HEK293 (cell line): ENCODE measurements at regions not wholly inside any gene's neighbourhood (a gene's known extent, or its start where the extent isn't known, plus 50 kb on each side); places are given as distances from the start of the nearest gene placed in this dataset.

Experiments
- GLI4 ChIP-seq: fragments of 450-650 bp; formaldehyde crosslinking; IDR thresholded peaks from 2 replicates; pipeline ENCODE4 v1.5.1; 2016; ENCODE audit warnings: missing biosample characterization, missing genetic modification characterization
- MZF1 ChIP-seq: fragments of 450-650 bp; formaldehyde crosslinking; IDR thresholded peaks from 2 replicates; pipeline ENCODE4 v1.5.1; 2017; ENCODE audit warnings: missing biosample characterization, missing genetic modification characterization, borderline replicate concordance
- PATZ1 ChIP-seq: fragments of 450-650 bp; formaldehyde crosslinking; IDR thresholded peaks from 2 replicates; pipeline ENCODE4 v1.5.1; 2016; ENCODE audit warnings: missing biosample characterization, missing genetic modification characterization
- ZNF214 ChIP-seq: fragments of 450-650 bp; formaldehyde crosslinking; IDR thresholded peaks from 2 replicates; pipeline ENCODE4 v1.5.1; 2017; ENCODE audit warnings: missing biosample characterization, mild to moderate bottlenecking, missing genetic modification characterization, borderline replicate concordance
- ZNF24 ChIP-seq: fragments of 450-650 bp; formaldehyde crosslinking; IDR thresholded peaks from 2 replicates; pipeline ENCODE4 v1.5.1; 2016; ENCODE audit warnings: missing biosample characterization, missing genetic modification characterization
- ZNF248 ChIP-seq: fragments of 450-650 bp; formaldehyde crosslinking; IDR thresholded peaks from 2 replicates; pipeline ENCODE4 v1.5.1; 2017; ENCODE audit warnings: missing biosample characterization, missing genetic modification characterization
- ZNF274 ChIP-seq, 2 experiments: fragments of 200-500 bp in 1 of 2; fragments of 450-650 bp in 1 of 2; sonication (Bioruptor generic) in 1 of 2; formaldehyde crosslinking in 1 of 2; IDR thresholded peaks; 2 replicates each; pipeline versions ENCODE4 v1.5.1 to v1.6.1; 2014 to 2016; ENCODE audit warnings: borderline replicate concordance in 1 of 2, inconsistent platforms in 1 of 2, low read length in 1 of 2, missing biosample characterization in 1 of 2, missing genetic modification characterization in 1 of 2
- ZNF350 ChIP-seq: fragments of 450-650 bp; formaldehyde crosslinking; IDR thresholded peaks from 2 replicates; pipeline ENCODE4 v1.5.0; 2017; ENCODE audit warnings: missing biosample characterization, mild to moderate bottlenecking, missing genetic modification characterization
- ZNF510 ChIP-seq: fragments of 450-650 bp; formaldehyde crosslinking; IDR thresholded peaks from 2 replicates; pipeline ENCODE4 v1.5.1; 2018; ENCODE audit warnings: mild to moderate bottlenecking, missing genetic modification characterization, missing biosample characterization; ENCODE audit not compliant: insufficient replicate concordance
- ZNF560 ChIP-seq: fragments of 450-650 bp; formaldehyde crosslinking; IDR thresholded peaks from 2 replicates; pipeline ENCODE4 v1.5.1; 2017; ENCODE audit warnings: missing biosample characterization, missing genetic modification characterization, borderline replicate concordance
- TF ChIP-seq, protein P1 (sequence below): fragments of 450-650 bp; formaldehyde crosslinking; IDR thresholded peaks from 2 replicates; pipeline ENCODE4 v1.5.1; 2016; ENCODE audit warnings: missing biosample characterization, missing genetic modification characterization
- TF ChIP-seq, protein P2 (sequence below): sonication (generic); formaldehyde crosslinking; IDR thresholded peaks from 2 replicates; pipeline ENCODE4 v1.8.1; 2022; ENCODE audit warnings: mild to moderate bottlenecking, moderate library complexity, missing genetic modification reagents

DNA sequence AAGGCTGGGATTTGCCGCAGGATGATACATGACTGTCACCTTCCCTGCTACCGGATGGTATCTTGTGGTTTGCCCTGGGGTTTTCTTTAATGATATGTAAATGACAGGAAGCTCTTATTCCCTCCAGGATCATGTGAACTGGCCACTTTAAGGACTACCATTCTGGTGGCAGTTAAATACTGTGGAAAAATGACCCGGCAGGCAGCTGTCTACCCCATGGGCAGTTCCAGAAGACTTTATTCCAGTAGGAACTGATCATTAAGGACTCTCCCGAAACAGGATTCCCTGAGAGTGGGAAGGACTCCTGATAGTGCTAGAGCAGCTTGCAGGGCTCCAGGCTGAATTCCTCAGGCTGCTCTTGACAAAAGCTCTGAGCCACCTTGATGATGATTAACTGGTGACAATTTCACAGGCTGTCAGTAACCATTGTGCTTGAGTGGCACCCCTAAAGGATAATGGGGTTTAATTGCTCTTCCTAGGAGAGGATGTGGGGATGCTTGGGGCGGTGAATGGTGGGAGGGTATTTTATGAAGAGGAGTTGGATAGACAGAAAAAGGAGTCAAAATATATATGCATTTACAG lies 212.0 kb downstream of the CPS1 start:
- TF ChIP-seq ZNF24 (tag by site-specific recombination) = no peak
- no peak for TF ChIP-seq ZNF350 (tag by site-specific recombination)
- TF ChIP-seq, protein P1, sequence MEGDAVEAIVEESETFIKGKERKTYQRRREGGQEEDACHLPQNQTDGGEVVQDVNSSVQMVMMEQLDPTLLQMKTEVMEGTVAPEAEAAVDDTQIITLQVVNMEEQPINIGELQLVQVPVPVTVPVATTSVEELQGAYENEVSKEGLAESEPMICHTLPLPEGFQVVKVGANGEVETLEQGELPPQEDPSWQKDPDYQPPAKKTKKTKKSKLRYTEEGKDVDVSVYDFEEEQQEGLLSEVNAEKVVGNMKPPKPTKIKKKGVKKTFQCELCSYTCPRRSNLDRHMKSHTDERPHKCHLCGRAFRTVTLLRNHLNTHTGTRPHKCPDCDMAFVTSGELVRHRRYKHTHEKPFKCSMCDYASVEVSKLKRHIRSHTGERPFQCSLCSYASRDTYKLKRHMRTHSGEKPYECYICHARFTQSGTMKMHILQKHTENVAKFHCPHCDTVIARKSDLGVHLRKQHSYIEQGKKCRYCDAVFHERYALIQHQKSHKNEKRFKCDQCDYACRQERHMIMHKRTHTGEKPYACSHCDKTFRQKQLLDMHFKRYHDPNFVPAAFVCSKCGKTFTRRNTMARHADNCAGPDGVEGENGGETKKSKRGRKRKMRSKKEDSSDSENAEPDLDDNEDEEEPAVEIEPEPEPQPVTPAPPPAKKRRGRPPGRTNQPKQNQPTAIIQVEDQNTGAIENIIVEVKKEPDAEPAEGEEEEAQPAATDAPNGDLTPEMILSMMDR (tag by site-specific recombination) = no peak
- TF ChIP-seq ZNF510 = no peak
- no peak for TF ChIP-seq MZF1 (tag by site-specific recombination)
- no peak for TF ChIP-seq PATZ1 (tag by site-specific recombination)
- TF ChIP-seq, protein P2, sequence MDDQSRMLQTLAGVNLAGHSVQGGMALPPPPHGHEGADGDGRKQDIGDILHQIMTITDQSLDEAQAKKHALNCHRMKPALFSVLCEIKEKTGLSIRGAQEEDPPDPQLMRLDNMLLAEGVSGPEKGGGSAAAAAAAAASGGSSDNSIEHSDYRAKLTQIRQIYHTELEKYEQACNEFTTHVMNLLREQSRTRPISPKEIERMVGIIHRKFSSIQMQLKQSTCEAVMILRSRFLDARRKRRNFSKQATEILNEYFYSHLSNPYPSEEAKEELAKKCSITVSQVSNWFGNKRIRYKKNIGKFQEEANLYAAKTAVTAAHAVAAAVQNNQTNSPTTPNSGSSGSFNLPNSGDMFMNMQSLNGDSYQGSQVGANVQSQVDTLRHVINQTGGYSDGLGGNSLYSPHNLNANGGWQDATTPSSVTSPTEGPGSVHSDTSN (CRISPR knock-in tag) = no peak
- no peak for TF ChIP-seq ZNF248
- TF ChIP-seq ZNF274 (IDR thresholded peaks at IDR 0.05; ENCODE audit: low read length) = no peak
- no peak for TF ChIP-seq ZNF274 (tag by site-specific recombination; IDR thresholded peaks at IDR 0.05; ENCODE audit: borderline replicate concordance)
- no peak for TF ChIP-seq GLI4
- no peak for TF ChIP-seq ZNF214 (tag by site-specific recombination)
- TF ChIP-seq ZNF560 (tag by site-specific recombination) = no peak
